ENCODE measurements at regions not wholly inside any gene's neighbourhood (a gene's known extent, or its start where the extent isn't known, plus 50 kb on each side); places are given as distances from the start of the nearest gene placed in this dataset.
"Not testable (repeated sequence)": the region's sequence is repeated elsewhere in the genome, so short reads cannot be mapped to it uniquely, and the experiment has no call there.

DNA sequence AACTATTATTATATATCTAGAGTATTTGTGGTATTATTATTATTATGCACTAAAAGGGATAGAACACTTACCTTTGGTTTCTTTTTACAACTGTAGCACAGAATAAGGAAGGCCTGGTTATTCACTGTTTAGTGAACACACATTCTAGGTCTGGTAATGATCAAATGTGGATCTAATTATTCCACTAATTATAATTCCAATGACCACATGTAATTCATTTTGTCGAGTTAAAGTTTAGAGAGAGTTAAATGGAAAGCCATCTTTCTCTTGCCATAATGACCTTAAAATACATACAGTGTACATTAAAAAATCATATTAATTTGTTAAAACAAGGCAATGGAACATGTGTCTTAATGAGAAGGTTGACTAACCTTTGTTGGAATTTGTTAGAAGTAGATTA is 147.8 kb downstream of the SEM1 start:
- no peak for DNase-seq (ENCODE audit: low read depth in 2 of 2)

DNA sequence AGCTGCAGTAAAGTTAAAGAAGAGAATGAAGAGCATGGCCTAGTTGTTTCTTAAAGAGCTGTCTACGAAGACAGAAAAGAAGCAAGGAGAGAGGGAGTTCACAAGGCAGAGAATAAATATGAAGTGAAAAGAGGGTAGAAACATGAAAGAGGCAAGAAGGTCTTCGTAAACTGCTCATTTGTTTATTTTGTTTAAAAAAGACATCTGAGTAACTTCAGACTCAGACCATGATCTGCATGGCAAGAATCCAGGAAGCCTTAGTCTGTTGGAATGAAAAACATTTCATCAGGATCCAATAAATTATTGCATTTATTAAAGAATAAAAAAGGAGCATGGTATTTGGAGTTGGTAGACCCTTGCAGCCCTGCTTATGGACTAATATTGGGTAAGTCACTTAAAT is 151.1 kb downstream of the SEM1 start:
- DNase-seq (ENCODE audit: low read depth in 2 of 2): no peak

DNA sequence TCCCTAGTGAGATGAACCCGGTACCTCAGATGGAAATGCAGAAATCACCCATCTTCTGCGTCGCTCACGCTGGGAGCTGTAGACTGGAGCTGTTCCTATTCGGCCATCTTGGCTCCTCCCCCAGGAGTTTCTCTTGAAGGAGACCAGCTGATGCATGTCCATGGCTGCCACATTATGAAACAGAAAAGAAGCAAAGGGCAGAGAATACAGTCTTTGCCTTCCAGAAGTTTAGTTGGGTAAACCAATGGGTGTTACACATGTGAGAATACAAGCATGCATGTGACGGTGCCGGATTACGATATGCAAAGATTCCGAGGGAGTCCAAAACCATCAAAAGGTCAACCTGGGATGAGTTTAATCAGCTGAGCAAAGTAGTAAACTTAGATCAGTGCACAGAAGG is 151.6 kb downstream of the SEM1 start:
- DNase-seq (ENCODE audit: low read depth in 2 of 2): no peak

DNA sequence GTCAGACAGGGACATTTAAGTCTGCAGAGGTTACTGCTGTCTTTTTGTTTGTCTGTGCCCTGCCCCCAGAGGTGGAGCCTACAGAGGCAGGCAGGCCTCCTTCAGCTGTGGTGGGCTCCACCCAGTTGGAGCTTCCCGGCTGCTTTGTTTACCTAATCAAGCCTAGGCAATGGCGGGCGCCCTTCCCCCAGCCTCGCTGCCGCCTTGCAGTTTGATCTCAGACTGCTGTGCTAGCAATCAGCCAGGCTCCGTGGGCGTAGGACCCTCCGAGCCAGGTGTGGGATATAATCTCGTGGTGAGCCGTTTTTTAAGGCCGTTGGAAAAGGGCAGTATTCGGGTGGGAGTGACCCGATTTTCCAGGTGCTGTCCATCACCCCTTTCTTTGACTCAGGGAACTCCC is 152.0 kb downstream of the SEM1 start:
- not testable (repeated sequence) for DNase-seq (ENCODE audit: low read depth in 2 of 2)

DNA sequence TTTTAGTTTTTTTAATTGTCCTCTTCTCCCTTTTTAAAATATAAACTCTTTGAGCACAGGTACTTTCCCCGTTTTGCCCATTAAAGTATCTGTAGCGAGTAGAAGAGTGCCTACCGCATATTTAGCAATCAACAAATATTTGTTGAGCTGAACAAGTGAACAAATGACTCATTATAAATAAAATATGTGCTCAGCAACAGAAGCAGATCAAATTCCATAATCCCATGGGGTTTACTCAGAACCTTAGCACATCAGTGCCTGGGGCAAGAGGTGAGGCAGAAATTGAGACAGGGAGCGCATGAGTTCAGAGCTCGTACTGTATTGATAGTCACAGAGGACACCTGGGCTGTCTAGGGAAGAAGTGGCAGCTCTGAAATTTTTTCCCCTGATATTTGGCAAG is 161.0 kb downstream of the SEM1 start:
- DNase-seq (ENCODE audit: low read depth in 2 of 2): no peak

DNA sequence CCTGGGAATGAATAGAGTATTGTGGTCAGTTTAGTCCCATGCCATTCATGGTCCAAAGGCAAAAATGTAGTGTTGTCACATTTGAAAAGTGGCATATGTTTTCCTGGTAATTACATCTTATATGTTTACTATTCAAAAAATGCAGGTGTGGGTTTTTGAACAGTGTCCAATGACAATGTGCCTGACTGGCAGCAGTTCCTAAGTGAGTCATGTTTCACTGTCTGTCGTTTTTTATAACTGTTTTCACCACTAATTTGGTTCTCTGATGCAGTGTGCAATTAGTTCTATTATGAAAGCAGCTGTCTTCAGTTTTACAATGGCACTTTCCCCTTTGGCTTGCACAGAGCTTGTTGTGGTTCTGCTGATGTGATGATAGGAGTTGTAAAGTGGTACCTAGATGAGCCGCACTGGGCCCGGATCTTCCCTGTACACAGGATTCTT is 162.3 kb downstream of the SEM1 start:
- DNase-seq (ENCODE audit: low read depth in 2 of 2): no peak

DNA sequence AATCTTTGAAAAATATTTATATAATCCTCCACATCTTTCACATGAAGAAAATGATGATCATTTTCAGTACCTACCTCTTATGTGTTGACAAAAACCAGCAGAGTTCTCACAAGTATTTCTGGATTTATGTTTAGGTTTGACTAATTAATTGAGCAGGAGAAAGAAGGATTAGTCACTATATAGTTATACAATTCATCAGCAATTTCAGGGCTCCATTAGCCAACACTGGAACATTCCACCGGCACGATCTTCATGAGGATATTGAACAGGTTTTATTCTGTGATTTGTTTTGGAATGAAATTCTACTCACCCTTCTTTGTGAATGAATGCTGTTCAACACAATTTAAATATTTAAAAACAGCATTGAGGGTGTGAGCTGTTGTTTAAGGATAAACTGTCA is 163.2 kb downstream of the SEM1 start:
- no peak for DNase-seq (ENCODE audit: low read depth in 2 of 2)

DNA sequence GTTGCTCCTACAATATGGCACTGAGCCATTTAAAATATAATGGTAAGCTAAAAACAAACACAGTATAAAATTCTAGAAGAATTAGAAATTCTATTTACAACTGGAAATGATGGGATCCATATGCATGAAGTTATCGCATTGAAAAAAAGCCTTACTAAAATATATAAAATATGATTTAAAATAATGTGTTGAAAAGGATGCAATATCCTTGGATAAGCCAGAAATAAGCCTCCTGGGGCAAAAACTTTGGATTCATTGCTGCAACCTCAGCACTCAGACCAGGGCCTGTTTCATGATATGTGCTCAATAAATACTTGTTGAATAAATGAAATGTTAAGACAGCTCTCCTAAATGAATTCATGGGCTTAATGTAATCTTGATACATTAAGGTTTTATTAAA is 170.2 kb downstream of the SEM1 start:
- no peak for DNase-seq (ENCODE audit: low read depth in 2 of 2)

DNA sequence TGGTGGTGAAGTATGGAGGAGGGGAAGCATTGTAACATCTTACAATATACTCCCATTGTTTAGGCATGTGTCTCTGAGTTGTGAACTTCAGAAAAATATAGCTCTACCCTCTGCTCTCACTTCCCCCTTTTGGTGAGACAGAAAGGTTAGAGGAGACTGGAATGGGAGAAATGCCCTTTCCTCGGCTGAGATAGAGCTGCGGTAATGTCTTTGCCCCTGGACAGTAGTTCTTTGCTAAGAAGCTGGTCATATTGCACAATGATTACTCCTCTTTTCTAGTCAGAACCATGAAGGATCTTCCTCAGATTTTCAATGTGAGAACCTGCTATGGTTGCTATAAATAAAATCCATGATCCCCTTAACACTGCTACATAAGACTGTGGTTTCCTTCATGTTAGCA is 171.0 kb downstream of the SEM1 start:
- no peak for DNase-seq (ENCODE audit: low read depth in 2 of 2)

DNA sequence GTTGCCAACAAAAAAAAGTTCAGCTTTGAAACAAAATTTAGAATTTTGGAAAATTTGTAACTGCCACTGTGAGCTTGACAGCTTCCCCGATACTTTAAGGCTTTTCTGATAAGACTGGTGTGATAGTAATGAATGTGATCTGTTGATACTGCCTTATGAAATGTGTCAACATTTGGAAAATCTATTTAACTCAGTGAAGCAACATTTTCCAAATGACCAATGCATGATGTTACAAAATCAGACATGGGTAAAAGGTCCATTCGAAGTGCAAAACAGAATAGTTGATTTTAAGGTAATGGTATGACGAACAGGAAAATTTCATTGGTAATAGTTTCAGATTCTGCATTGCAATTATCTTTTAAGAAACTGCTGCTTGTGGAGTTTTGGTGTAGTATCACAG is 175.4 kb downstream of the SEM1 start:
- no peak for DNase-seq (ENCODE audit: low read depth in 2 of 2)

DNA sequence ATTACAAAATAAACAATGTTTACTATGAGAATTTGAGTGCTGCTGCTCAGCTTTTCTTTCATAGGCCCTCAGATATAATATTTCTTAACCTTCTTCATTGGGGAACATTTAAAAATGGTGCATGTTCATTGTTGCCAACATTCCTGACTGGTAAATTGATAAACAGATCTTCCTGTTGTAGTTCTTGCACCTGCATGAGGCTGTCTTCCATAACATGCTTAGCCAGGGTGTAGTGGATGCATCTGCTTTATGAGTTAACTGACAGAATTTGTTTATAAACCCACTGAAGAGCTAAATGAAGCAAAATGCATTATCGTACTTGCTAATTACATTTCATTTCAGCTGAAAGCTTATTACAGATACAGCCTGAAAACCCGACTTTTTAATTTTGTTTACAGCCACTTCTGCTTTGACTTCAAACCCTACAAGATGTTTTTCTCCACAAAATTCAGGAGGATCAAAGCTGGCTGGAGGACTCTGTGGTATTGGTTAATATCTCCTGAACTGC is 177.2 kb downstream of the SEM1 start:
- no peak for DNase-seq (ENCODE audit: low read depth in 2 of 2)

DNA sequence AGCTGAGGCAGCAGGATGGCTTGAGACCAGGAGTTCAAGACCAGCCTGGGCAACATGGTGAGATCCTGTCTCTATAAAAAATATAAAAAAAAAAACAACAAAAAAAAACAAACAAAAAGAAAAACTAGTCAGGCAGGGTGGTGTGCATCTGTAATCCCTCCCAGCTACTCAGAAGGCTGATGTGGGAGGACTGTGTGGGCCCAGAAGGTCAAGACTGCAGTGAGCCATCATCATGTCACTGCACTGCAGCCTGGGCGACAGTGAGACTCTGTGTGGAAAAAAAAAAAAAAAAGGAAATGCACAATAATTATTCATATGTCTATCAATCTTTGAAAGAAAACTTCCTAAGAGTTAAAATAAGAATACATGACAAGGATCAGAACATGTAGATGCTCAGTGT is 178.3 kb downstream of the SEM1 start:
- DNase-seq (ENCODE audit: low read depth in 2 of 2): no peak

DNA sequence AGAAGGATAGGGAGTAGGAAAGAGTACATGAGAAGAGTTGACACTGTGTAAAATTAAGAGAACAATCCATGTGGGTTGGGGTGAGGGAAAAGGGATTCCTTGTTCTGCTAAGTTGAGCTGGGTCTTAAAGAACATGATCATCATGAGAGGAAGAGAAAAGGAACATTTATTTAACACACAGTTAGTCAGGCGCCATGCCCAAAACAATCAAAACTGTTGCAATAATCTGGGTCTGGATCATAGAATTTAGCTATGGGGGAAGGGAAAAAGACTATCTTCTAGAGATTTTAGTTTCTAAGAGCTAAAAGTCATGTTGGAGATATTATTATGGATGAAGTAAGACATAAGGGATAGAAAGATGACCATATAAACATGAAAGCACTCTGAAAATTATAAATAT is 178.9 kb downstream of the SEM1 start:
- no peak for DNase-seq (ENCODE audit: low read depth in 2 of 2)

DNA sequence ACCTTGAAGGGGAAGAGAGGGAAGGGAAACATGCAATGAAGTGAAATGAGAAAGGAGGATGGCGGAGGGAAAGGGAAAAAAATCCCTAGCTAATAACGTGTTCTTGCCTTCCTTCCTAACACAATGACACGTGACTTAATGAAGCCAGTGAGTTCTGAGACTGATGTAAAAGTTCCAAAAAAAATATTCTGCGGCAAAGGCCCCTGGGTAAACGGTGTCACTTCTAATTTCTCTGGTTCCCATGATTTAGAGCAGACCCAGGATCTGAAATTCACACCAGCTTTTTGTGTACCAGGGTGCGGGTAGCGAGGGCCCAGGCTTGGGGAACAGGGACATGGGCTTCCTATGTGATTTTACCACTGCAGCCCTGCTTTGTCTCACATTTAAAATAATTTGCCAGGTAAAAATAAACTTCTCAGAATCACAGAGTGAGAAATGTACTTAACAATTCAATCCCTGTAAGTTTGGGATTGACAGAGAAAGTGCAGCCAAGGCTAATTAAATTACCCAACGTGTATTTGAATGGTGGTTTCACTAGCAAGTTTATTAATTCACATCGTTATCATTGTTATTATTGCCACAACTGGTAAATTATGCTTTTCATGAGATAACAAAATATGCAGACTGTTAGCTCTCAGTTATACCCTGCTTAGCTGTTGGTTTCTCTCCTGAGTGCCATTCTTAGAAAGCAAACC is 182.4 kb downstream of the SEM1 start:
- DNase-seq (ENCODE audit: low read depth in 2 of 2): no peak

DNA sequence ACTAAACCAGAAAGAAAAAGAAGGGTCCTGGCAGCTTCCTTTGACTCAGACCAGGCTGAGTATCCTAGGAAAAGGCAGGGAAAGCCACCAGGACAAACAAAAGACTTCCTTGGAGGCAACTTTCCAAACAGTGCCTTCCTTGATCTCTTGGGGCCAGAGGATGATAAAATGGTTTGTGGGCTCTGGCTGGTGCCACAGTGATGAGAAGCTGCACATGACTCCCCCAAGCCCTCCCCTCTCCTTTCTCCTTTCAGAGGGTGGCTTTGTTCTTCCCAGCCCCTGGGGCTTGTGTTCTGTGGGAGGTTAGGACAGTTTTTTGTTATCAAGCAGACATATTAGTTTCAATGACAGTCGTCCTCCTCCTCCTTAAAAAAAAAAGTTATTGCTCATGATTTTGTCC is 183.2 kb downstream of the SEM1 start:
- no peak for DNase-seq (ENCODE audit: low read depth in 2 of 2)

DNA sequence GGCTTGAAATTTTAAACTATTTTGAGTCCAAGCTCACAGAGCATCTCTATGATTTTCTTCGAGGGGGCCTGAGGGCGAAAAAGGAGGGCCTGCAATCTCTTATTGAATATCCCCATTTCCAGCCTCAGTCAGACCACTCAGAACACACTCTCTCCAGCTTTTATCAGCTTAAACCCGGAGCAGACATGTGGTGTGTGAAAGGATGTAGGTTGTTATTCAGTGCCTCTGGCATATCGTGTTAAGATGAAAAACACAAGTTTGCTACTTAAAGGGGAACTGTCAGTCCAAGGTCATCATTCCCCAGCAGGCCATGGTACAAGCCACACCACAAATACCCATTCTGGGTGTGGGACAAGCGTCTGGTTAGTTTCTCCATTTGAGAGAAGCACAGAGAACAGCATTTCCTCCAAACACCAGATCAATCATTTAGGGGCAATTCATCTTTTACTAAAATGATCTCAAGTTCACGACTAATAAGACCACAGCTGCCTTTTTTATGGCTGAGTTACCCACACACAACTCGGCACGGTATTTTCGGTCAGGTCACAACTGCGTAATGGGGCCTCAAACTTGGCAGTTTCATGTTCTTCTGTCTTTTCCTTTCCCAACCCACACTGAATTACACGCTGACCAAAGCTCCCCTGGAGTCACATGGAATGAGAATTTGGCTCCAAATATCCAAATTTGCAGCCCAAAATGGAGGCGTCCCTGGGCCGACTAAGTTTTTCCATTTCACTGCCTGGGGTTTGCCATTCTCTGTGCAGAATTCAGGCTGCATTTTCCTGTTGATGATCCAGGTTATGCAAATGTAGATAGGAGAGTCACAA is 188.4 kb downstream of the SEM1 start:
- no peak for DNase-seq (ENCODE audit: low read depth in 2 of 2)

DNA sequence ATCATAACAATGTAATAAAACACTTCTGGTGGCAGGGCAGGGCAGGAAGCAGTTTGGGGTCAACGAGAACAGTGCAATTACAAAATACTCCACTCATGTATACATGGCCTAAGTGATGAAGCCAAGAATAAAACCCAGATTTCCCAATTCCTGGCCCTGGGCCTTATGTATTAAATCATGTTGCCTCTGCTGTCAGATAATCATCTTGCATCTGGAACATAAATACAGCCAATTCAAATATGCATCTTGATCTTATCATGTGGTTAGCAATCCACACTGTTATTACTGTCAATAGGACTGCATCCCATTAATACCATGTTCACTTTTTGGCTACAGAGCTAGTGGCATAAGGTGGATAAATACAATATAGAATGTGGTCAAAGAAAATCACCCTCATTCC is 186.5 kb upstream of the SLC25A13 start:
- DNase-seq (ENCODE audit: low read depth in 2 of 2): no peak

DNA sequence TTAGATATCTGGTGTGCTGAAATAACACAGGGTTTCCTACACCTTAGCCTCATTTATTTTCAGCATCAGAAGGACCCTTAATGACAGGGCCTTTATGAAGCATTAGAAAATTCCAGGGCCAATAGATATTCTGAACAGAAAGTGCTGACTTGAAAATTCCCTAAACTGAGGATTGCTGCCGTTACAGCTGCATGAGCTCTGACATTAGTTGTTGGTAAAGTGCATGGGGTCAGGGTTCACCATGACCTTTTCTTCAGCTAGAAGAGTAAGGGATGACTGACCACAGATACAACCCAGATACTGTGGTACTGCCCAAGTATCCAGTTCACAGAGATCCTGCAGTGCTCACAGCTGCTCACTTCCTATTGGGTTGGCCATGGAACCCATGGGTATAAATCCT is 181.7 kb upstream of the SLC25A13 start:
- DNase-seq (ENCODE audit: low read depth in 2 of 2): no peak

DNA sequence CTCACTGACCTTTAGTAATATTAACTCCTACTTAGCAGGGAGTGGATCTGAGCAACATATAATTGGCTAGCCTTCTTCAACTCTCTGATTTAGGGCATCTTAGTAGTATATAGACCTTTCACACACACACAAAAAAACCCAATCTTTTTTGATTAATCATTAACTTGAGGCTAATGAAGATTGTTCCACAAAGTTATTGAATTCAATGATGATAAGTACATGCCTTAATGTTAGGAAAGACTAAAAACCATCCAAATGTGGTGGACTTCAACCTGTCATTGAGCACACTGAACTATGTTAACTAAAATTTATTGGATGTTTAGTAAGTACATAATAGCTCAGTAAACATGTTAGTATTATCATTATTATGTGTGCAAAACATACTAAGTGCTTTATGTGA is 179.4 kb upstream of the SLC25A13 start:
- no peak for DNase-seq (ENCODE audit: low read depth in 2 of 2)

DNA sequence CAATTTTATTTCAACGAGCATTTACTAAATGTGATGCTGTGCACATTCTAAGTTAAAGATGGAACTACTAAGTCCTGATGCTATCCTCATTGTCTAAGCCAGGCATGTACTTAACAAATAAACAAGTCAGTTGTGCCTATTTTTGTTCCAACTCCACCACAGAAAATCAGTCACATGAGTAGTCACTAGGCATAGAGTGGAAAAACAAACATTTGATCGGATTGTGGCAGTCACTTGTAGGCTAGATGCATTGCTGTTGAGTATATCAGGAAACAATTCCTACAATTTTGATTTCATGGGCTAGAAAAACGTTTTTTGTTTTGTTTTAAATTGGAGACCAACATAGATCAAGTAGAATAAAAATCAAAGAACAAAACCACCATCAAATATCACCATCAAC is 177.6 kb upstream of the SLC25A13 start:
- no peak for DNase-seq (ENCODE audit: low read depth in 2 of 2)

DNA sequence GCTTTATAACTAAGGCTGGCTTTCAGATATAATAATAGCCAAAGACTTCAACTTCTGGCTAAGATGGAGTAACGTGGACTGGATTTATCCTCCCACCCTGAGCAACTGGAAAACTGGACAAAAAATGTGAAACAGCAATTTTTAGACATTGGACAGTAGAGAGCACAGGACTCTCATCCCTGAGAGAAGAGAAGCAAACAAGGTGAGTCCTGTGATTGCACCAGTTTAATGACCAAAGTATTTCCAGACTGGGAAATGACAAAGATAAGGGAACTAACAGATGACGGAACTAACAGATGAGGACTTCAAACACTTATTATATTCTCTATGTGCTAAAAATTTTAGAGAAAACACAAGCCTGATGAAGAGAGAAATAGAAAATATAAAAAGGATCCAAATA is 175.7 kb upstream of the SLC25A13 start:
- no peak for DNase-seq (ENCODE audit: low read depth in 2 of 2)

DNA sequence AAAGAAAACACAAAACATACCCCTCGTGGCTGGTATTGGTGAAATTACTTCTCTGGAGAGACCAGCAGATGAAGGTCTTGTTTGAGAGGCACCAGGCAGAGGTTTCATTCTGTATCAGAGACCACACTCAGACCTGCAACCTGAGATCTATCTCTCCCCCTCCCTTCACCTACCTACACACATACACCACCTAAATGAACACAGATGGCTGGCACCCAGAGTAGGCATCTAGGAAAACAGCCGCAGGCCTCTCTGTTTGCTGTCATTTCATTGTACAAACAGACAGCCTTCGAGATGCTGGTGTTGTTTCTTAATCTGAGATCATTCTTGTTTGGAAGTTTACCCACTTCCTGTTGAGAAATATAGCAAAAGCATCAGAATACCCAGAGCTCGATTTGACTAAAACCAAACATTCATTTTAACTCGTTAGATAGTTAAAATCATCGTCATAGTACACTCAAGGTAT is 173.9 kb upstream of the SLC25A13 start:
- DNase-seq (ENCODE audit: low read depth in 2 of 2): peak in 1 of 2 donors; percentile 4

DNA sequence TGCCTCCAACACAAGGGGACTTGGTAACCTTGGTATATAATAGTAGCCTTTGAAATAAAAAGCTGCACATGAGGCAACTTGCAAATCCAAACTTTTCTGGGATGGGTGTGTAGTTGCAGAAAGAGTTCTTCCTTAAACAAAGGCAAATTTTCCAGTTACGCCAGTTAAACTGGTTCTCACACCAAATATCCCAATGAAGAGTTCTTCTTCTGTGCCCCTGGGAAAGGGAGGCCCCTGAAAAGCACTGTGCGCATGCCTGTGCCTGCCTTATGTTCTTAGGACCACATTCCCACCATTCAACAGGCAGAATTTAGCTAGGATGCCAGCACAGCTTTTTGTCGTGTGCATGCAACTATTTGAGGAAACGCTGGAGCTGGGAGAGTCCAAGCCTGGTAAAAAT is 164.8 kb upstream of the SLC25A13 start:
- no peak for DNase-seq (ENCODE audit: low read depth in 2 of 2)

All from stimulated activated CD4-positive, alpha-beta T cell treated with anti-CD3 and anti-CD28 coated beads, Interleukin-15, amount 100 ng/mL, for 48 hours (primary cell).